GM13977 (cell line): ENCODE measurements at regions not wholly inside any gene's neighbourhood (a gene's known extent, or its start where the extent isn't known, plus 50 kb on each side); places are given as distances from the start of the nearest gene placed in this dataset.

ENCODE experiments used
- DNase-seq: peaks from one replicate; pipeline ENCODE4 v3.0.0; 2012; ENCODE audit warnings: low spot score
- in situ Hi-C: fragments of 300-500 bp; cut with MboI; formaldehyde crosslinking; loops from one replicate; pipeline ENCODE4 v1.12.0; 2022; ENCODE audit warnings: low sequenced_read_pairs, low pct_unique_long_range_greater_than_20kb, mixed read lengths, inconsistent platforms; ENCODE audit not compliant: unreplicated experiment
- TF ChIP-seq, protein P1 (sequence below): IDR thresholded peaks from 2 replicates; pipeline ENCODE4 v1.5.1; 2012; ENCODE audit warnings: mild to moderate bottlenecking, control low read depth; ENCODE audit not compliant: insufficient read depth; ENCODE audit errors: extremely low read depth, missing control alignments

GRCh38 chr20:50277460-50278376 lies 87.1 kb downstream of the CEBPB start:
- TF ChIP-seq, protein P1, sequence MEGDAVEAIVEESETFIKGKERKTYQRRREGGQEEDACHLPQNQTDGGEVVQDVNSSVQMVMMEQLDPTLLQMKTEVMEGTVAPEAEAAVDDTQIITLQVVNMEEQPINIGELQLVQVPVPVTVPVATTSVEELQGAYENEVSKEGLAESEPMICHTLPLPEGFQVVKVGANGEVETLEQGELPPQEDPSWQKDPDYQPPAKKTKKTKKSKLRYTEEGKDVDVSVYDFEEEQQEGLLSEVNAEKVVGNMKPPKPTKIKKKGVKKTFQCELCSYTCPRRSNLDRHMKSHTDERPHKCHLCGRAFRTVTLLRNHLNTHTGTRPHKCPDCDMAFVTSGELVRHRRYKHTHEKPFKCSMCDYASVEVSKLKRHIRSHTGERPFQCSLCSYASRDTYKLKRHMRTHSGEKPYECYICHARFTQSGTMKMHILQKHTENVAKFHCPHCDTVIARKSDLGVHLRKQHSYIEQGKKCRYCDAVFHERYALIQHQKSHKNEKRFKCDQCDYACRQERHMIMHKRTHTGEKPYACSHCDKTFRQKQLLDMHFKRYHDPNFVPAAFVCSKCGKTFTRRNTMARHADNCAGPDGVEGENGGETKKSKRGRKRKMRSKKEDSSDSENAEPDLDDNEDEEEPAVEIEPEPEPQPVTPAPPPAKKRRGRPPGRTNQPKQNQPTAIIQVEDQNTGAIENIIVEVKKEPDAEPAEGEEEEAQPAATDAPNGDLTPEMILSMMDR = no peak
- no peak for DNase-seq
- in situ Hi-C loops = no loop called here

GRCh38 chr20:50278377-50278683 lies 87.7 kb downstream of the CEBPB start:
- in situ Hi-C loops = no loop called here
- TF ChIP-seq, protein P1 = no peak
- DNase-seq = no peak

GRCh38 chr20:50278684-50279531 lies 88.3 kb downstream of the CEBPB start:
- in situ Hi-C loops = no loop called here
- no peak for DNase-seq
- TF ChIP-seq, protein P1 = no peak

DNA sequence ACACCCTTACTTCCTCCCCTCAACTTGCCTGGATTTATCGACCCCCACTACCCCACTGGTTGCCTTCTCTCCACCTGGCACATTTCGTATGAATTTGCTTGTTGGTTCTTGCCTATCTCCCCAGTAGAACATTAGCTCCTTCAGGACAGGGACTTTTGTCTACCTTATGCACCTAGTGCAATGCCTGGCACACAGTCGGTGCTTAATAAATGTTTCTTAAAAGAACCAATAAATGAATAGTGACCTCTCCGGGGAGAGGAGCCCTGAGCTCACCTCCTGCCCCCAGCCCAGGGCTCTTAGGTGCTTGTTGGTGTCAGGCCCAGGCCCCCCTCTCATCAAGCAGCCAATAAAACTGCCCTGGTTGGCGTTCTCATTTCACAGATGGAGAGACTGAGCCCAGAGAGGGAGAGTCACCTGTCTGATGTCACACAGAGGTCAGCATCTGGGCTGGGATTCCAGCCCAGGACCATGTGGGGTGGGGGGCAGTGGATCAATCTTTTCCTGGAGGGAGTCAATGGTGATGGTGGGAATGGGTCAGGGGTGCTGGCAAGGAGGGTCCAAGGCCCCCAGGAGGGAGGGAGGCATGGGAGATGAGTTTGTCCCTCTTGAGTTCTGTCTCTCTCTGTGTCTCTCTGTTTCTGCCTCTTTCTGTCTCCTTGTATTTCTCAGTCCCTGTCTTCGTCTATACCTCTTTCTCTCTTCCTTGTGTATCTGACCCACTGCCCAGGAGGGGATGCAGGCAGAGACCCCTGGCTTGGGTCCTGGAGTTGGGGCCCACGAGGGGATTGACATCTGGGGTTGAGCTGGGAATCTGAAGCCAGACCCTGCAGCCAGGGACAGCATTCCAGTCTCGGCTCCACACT lies 89.6 kb downstream of the CEBPB start:
- in situ Hi-C loops = no loop called here
- TF ChIP-seq, protein P1 = no peak
- DNase-seq = no peak

DNA sequence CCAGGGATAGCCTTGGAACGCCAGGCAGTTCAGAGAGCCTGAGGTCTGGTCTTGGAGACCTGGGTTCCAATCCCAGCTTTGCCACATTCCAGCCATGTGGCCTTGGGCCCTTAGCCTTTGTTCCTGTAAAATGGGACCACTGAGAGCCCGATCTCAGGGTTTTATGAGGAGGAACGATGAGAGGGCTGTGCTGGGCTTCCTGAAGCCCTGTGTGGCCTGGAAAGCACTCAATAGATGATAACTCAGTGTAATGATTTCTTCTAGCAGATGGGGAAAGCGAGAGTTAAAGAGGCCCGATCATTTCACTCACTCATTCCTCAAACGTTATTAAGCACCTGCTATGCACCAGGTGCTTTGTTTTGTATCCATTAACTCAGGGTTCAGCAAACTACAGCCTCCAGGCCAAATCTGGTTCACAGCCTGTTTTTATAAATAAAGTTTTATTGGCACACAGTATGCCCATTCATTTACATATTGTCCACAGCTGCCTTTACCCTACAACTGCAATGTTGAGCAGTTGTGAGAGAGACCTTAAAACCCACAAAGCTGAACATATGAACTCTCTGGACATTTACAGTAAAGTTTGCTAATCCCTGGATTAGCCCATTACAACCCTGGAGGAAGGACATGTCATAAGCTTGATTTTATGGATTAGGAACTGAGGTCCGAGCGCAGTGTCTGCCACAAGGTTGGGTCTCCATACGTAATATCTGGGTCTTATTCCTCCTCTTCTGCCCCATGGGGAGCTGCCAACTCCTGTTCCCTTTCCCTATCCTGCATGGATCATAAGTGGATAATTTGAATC lies 90.4 kb downstream of the CEBPB start:
- TF ChIP-seq, protein P1 = no peak
- in situ Hi-C loops = no loop called here
- no peak for DNase-seq
